Pulmonary artery endothelial cell (primary cell): ENCODE measurements at regions not wholly inside any gene's neighbourhood (a gene's known extent, or its start where the extent isn't known, plus 50 kb on each side); places are given as distances from the start of the nearest gene placed in this dataset.

Source experiments
- DNase-seq: peaks from one replicate; pipeline ENCODE4 v3.0.0-alpha.2; 2011; ENCODE audit warnings: low read depth, low spot score

- DNase-seq, result no peak
These were observed 60.8 kb upstream of the WLS start for GRCh38 chr1:68293122-68293521.

- no peak for DNase-seq
These were observed 59.5 kb upstream of the WLS start for GRCh38 chr1:68291688-68292384.

- no peak for DNase-seq
These were observed 54.9 kb upstream of the WLS start for GRCh38 chr1:68287241-68287640.

DNA sequence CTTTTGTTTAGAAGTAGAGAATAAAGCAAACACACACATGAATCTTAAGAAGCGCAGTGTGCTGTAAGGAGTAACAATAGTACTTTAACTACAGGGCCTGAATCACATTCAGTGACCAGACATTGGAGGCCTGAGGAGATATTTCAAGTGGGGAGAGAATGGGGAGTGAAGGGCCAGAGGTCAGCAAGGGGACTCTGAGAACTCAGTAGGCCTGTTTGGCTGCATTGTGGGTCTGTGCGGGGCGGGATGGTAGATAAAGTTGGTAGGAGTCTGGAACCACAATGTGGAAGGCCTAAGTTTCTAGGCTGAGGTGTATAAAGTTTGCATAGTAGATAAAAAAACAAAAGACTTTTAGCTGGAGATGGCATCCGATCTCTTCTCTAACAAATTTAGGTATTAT lies 52.7 kb upstream of the WLS start:
- no peak for DNase-seq

- no peak for DNase-seq
These were observed 49.8 kb upstream of the WLS start for GRCh38 chr1:68281946-68282615.
